ENCODE measurements at regions not wholly inside any gene's neighbourhood (a gene's known extent, or its start where the extent isn't known, plus 50 kb on each side); places are given as distances from the start of the nearest gene placed in this dataset.

GRCh38 chrX:9271789-9272525 lies 192.9 kb upstream of the TBL1X start:
- Histone ChIP-seq H3K27me3 (replicated peaks; ENCODE audit: insufficient read depth) (no peaks in the 10 kb centered on the region), H3K9me3 (no peaks in the 10 kb centered on the region), H3K4me1 (replicated peaks) (no peaks in the 10 kb centered on the region), H3K36me3 (no peaks in the 10 kb centered on the region), H3K27ac (no peak overlapping the region), H3K4me3 (no peak overlapping the region)
- 80% methylated on average over 13 of the region's 13 CpGs for WGBS
- TF ChIP-seq POLR2A (IDR thresholded peaks at IDR 0.05) (no peak), POLR2AphosphoS5 (IDR thresholded peaks at IDR 0.05) (no peak), CTCF (IDR thresholded peaks at IDR 0.05) (no peak)
- intact Hi-C loops (cut with DNase I): no loop called here
- DNase-seq (ENCODE audit: low spot score): no peak

- Histone ChIP-seq H3K9me3 (no peaks in the 10 kb centered on the region), H3K27ac (no peak overlapping the region), H3K27me3 (replicated peaks; ENCODE audit: insufficient read depth) (no peaks in the 10 kb centered on the region), H3K36me3 (no peaks in the 10 kb centered on the region), H3K4me1 (replicated peaks) (no peaks in the 10 kb centered on the region), H3K4me3 (no peak overlapping the region)
- WGBS: 100% methylated on average over 1 of the region's 1 CpG
- no peak for DNase-seq (ENCODE audit: low spot score)
- intact Hi-C loops (cut with DNase I): no loop called here
- TF ChIP-seq CTCF (IDR thresholded peaks at IDR 0.05) (no peak), POLR2A (IDR thresholded peaks at IDR 0.05) (no peak), POLR2AphosphoS5 (IDR thresholded peaks at IDR 0.05) (no peak)
Measured at GRCh38 chrX:9273744-9274143, 191.1 kb upstream of the TBL1X start.

- DNase-seq (ENCODE audit: low spot score): no peak
- H3K4me3 ChIP-seq: no peak overlapping the region
- H3K9me3 ChIP-seq: no peaks in the 10 kb centered on the region
- no peak for TF ChIP-seq POLR2A (IDR thresholded peaks at IDR 0.05)
- no peak for TF ChIP-seq CTCF (IDR thresholded peaks at IDR 0.05)
- TF ChIP-seq POLR2AphosphoS5 (IDR thresholded peaks at IDR 0.05): no peak
- WGBS: 82% methylated on average over 7 of the region's 7 CpGs
- H3K27ac ChIP-seq: no peak overlapping the region
- H3K4me1 ChIP-seq (replicated peaks): no peaks in the 10 kb centered on the region
- intact Hi-C loops (cut with DNase I): no loop called here
- H3K36me3 ChIP-seq: no peaks in the 10 kb centered on the region
- H3K27me3 ChIP-seq (replicated peaks; ENCODE audit: insufficient read depth): no peaks in the 10 kb centered on the region
Measured at GRCh38 chrX:9278475-9279233, 186.2 kb upstream of the TBL1X start.

- no peaks in the 10 kb centered on the region for H3K9me3 ChIP-seq
- H3K4me3 ChIP-seq: no peak overlapping the region
- no peaks in the 10 kb centered on the region for H3K4me1 ChIP-seq (replicated peaks)
- no peaks in the 10 kb centered on the region for H3K27me3 ChIP-seq (replicated peaks; ENCODE audit: insufficient read depth)
- H3K36me3 ChIP-seq: no peaks in the 10 kb centered on the region
- intact Hi-C loops (cut with DNase I): no loop called here
- DNase-seq (ENCODE audit: low spot score): no peak
- TF ChIP-seq POLR2A (IDR thresholded peaks at IDR 0.05) (no peak), POLR2AphosphoS5 (IDR thresholded peaks at IDR 0.05) (no peak), CTCF (IDR thresholded peaks at IDR 0.05) (no peak)
- no peak overlapping the region for H3K27ac ChIP-seq
- WGBS: 40% methylated on average over 3 of the region's 3 CpGs
Measured at GRCh38 chrX:9279234-9279544, 185.7 kb upstream of the TBL1X start.

GRCh38 chrX:9280831-9281230 lies 184.0 kb upstream of the TBL1X start:
- TF ChIP-seq POLR2AphosphoS5 (IDR thresholded peaks at IDR 0.05) (no peak), CTCF (IDR thresholded peaks at IDR 0.05) (no peak), POLR2A (IDR thresholded peaks at IDR 0.05) (no peak)
- DNase-seq (ENCODE audit: low spot score): no peak

More at GRCh38 chrX:9280831-9281230, 184.0 kb upstream of the TBL1X start:
- Histone ChIP-seq H3K9me3 (no peaks in the 10 kb centered on the region), H3K36me3 (no peaks in the 10 kb centered on the region), H3K27ac (no peak overlapping the region), H3K4me3 (no peak overlapping the region), H3K4me1 (replicated peaks) (no peaks in the 10 kb centered on the region), H3K27me3 (replicated peaks; ENCODE audit: insufficient read depth) (no peaks in the 10 kb centered on the region)
- intact Hi-C loops (cut with DNase I): no loop called here
- WGBS: 90% methylated on average over 4 of the region's 6 CpGs
